ENCODE measurements at regions not wholly inside any gene's neighbourhood (a gene's known extent, or its start where the extent isn't known, plus 50 kb on each side); places are given as distances from the start of the nearest gene placed in this dataset.
"Not testable (repeated sequence)": the region's sequence is repeated elsewhere in the genome, so short reads cannot be mapped to it uniquely, and the experiment has no call there.

GRCh38 chr3:23710555-23710954, 95.2 kb upstream of the UBE2E1 start:
- no peak for DNase-seq

- DNase-seq, result no peak
Observed at GRCh38 chr3:23711916-23712494, 93.8 kb upstream of the UBE2E1 start.

GRCh38 chr3:23712656-23713559, 92.8 kb upstream of the UBE2E1 start:
- DNase-seq, result no peak

GRCh38 chr3:23713641-23714040, 92.1 kb upstream of the UBE2E1 start:
- DNase-seq, result no peak

GRCh38 chr3:23720059-23720458, 85.7 kb upstream of the UBE2E1 start:
- DNase-seq, result no peak

- DNase-seq, result no peak
Observed at GRCh38 chr3:23720885-23721284, 84.9 kb upstream of the UBE2E1 start.

GRCh38 chr3:23723141-23723540, 82.6 kb upstream of the UBE2E1 start:
- DNase-seq, result no peak

GRCh38 chr3:23723930-23724329, 81.8 kb upstream of the UBE2E1 start:
- DNase-seq, result peak; percentile 55

GRCh38 chr3:23726811-23727548, 78.8 kb upstream of the UBE2E1 start:
- no peak for DNase-seq

GRCh38 chr3:23728601-23729117, 77.1 kb upstream of the UBE2E1 start:
- DNase-seq, result no peak

GRCh38 chr3:23729362-23729761, 76.4 kb upstream of the UBE2E1 start:
- not testable (repeated sequence) for DNase-seq

- no peak for DNase-seq
Observed at GRCh38 chr3:23734481-23734880, 71.3 kb upstream of the UBE2E1 start.

- no peak for DNase-seq
Observed at GRCh38 chr3:23735062-23735461, 70.7 kb upstream of the UBE2E1 start.

GRCh38 chr3:23735535-23736326, 70.0 kb upstream of the UBE2E1 start:
- no peak for DNase-seq

- no peak for DNase-seq
Observed at GRCh38 chr3:23738944-23739343, 66.8 kb upstream of the UBE2E1 start.

- peak; percentile 77 for DNase-seq
Observed at GRCh38 chr3:23739536-23739935, 66.2 kb upstream of the UBE2E1 start.

- peak; percentile 48 for DNase-seq
Observed at GRCh38 chr3:23740517-23740965, 65.2 kb upstream of the UBE2E1 start.

- DNase-seq, result no peak
Observed at GRCh38 chr3:23741036-23741706, 64.6 kb upstream of the UBE2E1 start.

GRCh38 chr3:23743141-23743784, 62.5 kb upstream of the UBE2E1 start:
- DNase-seq, result no peak

- no peak for DNase-seq
Observed at GRCh38 chr3:23746441-23746840, 59.3 kb upstream of the UBE2E1 start.

GRCh38 chr3:23747841-23748240, 57.9 kb upstream of the UBE2E1 start:
- DNase-seq, result no peak
